GM18508 (cell line): ENCODE measurements at regions not wholly inside any gene's neighbourhood (a gene's known extent, or its start where the extent isn't known, plus 50 kb on each side); places are given as distances from the start of the nearest gene placed in this dataset.
"Not testable (repeated sequence)": the region's sequence is repeated elsewhere in the genome, so short reads cannot be mapped to it uniquely, and the experiment has no call there.

Experiments used
- ATAC-seq: cut with Tn5 transposase; IDR thresholded peaks from one replicate; pipeline ENCODE4 v1.9.1; 2021; ENCODE audit warnings: moderate number of reproducible peaks; ENCODE audit not compliant: insufficient read depth, unreplicated experiment

GRCh38 chrX:150269605-150270254 is 93.4 kb upstream of the MAMLD1 start:
- no peak for ATAC-seq

GRCh38 chrX:150270622-150271021 is 92.5 kb upstream of the MAMLD1 start:
- no peak for ATAC-seq

- not testable (repeated sequence) for ATAC-seq
Observed at GRCh38 chrX:150273575-150274294, 89.4 kb upstream of the MAMLD1 start.

- ATAC-seq: no peak
Observed at GRCh38 chrX:150282953-150283352, 80.2 kb upstream of the MAMLD1 start.

- ATAC-seq: no peak
Observed at GRCh38 chrX:150291014-150291413, 72.1 kb upstream of the MAMLD1 start.

- no peak for ATAC-seq
Observed at GRCh38 chrX:150293311-150294013, 69.7 kb upstream of the MAMLD1 start.

GRCh38 chrX:150298841-150299551 is 64.1 kb upstream of the MAMLD1 start:
- ATAC-seq: no peak

GRCh38 chrX:150299579-150299978 is 63.5 kb upstream of the MAMLD1 start:
- no peak for ATAC-seq

- ATAC-seq: no peak
Observed at GRCh38 chrX:150303386-150304097, 59.6 kb upstream of the MAMLD1 start.

- no peak for ATAC-seq
Observed at GRCh38 chrX:150306002-150306401, 57.1 kb upstream of the MAMLD1 start.

GRCh38 chrX:150308041-150308440 is 55.1 kb upstream of the MAMLD1 start:
- ATAC-seq: no peak

- no peak for ATAC-seq
Observed at GRCh38 chrX:150308532-150309157, 54.5 kb upstream of the MAMLD1 start.

- ATAC-seq: no peak
Observed at GRCh38 chrX:150310417-150310816, 52.7 kb upstream of the MAMLD1 start.

GRCh38 chrX:150310881-150311280 is 52.2 kb upstream of the MAMLD1 start:
- ATAC-seq: no peak

- no peak for ATAC-seq
Observed at GRCh38 chrX:150312931-150313330, 50.2 kb upstream of the MAMLD1 start.
